ENCODE measurements at regions not wholly inside any gene's neighbourhood (a gene's known extent, or its start where the extent isn't known, plus 50 kb on each side); places are given as distances from the start of the nearest gene placed in this dataset.

DNA sequence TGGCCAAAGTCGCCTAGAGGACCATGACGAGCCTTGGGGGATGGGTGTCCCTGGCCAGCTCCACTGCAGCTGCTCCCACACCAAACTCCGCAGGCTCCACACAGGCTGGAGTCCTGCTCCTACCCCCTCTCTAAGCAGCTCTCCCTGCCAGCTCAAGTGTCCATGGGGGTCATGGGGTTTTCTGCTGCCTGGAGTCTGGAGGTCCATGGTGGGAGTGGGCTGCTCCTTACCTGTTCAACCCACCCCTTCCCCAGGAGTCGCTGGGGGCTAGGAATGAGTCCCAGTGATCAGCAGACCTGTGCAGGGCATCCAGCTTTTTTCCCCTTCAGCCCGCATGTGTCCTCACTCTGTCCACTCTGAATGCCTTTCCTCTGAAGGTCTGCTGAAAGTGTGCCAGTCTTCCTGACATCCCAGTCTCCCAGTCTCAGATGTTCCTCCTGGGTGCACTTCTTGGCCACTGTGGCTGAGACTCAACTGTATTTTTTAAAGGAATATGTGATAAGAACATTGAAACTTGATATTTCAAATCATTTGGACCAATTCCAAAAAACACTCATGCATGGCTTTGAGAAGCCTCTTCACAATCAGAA lies 261.3 kb upstream of the ANKH start:
- no peak for DNase-seq (ENCODE audit: low read depth)
- no peak overlapping the region for H3K4me3 ChIP-seq (ENCODE audit: low read depth, low read length)
- in situ Hi-C loops (cut with HindIII; ENCODE audit: low sequenced_read_pairs), result no loop called here
- TF ChIP-seq, protein P1, sequence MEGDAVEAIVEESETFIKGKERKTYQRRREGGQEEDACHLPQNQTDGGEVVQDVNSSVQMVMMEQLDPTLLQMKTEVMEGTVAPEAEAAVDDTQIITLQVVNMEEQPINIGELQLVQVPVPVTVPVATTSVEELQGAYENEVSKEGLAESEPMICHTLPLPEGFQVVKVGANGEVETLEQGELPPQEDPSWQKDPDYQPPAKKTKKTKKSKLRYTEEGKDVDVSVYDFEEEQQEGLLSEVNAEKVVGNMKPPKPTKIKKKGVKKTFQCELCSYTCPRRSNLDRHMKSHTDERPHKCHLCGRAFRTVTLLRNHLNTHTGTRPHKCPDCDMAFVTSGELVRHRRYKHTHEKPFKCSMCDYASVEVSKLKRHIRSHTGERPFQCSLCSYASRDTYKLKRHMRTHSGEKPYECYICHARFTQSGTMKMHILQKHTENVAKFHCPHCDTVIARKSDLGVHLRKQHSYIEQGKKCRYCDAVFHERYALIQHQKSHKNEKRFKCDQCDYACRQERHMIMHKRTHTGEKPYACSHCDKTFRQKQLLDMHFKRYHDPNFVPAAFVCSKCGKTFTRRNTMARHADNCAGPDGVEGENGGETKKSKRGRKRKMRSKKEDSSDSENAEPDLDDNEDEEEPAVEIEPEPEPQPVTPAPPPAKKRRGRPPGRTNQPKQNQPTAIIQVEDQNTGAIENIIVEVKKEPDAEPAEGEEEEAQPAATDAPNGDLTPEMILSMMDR (IDR thresholded peaks at IDR 0.05; ENCODE audit: low read depth, low read length, missing control alignments), result no peak

DNA sequence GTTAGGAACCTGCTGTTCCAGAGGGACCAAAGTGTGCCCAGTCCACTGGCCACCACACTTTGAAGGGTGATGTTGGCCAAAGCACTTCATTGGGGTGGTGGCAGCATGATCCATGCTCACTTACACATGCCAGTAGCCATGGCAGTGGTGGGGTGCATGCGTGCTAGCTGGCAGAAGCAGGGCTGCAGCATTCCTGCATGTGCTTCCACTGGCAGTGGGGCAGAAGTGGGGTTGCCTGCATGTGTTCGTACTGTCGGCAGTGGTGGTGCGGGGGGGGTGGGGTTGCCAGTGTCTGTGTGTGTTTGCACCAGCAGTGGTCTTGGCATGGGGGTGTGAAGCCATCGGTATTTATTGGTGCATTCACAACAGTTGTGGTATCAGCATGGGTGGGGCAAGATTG lies 260.3 kb upstream of the ANKH start:
- DNase-seq (ENCODE audit: low read depth), result no peak
- in situ Hi-C loops (cut with HindIII; ENCODE audit: low sequenced_read_pairs), result no loop called here
- no peak overlapping the region for H3K4me3 ChIP-seq (ENCODE audit: low read depth, low read length)
- TF ChIP-seq, protein P1 (IDR thresholded peaks at IDR 0.05; ENCODE audit: low read depth, low read length, missing control alignments), result no peak

DNA sequence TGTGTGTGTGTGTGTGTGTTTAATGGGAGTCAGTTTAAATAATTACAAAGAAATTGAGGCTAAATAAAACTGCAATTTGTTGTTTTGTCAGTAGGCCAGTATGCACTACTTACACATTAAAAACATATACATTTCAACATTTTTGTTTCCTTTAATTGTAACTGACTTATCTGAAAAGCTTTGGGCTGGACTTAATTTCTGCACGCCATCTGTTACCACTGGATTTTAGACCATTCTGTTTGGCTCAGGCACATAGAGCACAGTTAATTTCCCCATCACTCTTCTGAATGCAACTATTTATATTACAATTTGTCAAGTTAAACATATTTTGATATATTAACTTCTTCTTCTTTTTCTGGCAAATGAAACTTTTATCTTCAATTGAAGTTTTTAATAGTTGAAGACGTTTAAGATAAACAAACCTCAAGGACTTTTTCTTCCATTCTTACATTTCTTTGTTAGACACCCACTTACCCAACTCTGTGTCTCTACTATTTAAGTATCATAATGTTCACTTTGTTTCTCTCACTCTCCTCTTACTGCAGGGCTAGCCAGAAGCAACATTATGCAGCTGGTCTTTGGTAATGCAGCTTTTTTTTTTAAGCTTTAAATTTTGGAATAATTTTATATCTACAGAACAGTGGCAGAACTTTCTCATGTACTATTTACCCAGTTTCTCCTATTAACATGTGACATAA lies 253.4 kb upstream of the ANKH start:
- in situ Hi-C loops (cut with HindIII; ENCODE audit: low sequenced_read_pairs), result no loop called here
- no peak overlapping the region for H3K4me3 ChIP-seq (ENCODE audit: low read depth, low read length)
- DNase-seq (ENCODE audit: low read depth), result no peak
- TF ChIP-seq, protein P1 (IDR thresholded peaks at IDR 0.05; ENCODE audit: low read depth, low read length, missing control alignments), result no peak

DNA sequence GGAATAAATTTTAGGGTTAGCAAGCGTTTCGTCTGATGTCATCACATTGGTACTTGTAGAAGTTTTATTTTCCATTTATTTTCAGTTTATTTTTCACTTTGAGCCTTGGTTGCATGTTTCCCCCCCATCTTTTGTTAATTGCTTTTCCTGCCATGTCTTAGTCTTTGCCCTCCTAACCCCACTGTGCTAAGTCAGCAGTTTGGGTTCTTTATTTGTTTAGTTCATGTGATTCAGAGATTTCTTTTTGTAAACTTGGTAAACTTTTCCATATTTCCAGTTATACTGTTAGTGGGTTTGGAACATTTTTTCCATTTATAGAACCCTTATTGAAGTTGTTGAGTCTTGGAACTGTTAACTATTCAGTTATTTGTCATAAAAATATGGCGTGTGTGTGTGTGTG lies 252.9 kb upstream of the ANKH start:
- DNase-seq (ENCODE audit: low read depth), result no peak
- in situ Hi-C loops (cut with HindIII; ENCODE audit: low sequenced_read_pairs), result no loop called here
- TF ChIP-seq, protein P1 (IDR thresholded peaks at IDR 0.05; ENCODE audit: low read depth, low read length, missing control alignments), result no peak
- H3K4me3 ChIP-seq (ENCODE audit: low read depth, low read length), result no peak overlapping the region

DNA sequence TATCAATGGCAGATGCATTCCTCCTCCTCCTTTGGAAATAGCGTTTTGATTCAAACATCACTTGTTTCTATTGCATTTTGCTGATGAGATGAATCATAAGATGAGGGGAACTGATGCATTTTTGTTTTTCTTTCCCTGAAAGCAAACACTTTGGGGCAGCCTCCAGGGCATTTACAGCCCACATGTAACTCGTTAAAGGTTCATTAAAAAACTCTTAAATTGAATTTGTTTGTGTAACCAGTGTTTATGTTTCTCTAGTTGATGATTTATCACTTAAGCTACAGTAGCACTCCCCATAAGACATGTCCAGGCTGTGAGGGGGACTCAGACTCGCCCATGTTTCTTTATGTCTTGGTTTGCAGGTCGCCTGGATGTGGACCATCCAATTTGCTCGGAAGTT lies 246.1 kb upstream of the ANKH start:
- in situ Hi-C loops (cut with HindIII; ENCODE audit: low sequenced_read_pairs), result no loop called here
- no peak overlapping the region for H3K4me3 ChIP-seq (ENCODE audit: low read depth, low read length)
- DNase-seq (ENCODE audit: low read depth), result no peak
- TF ChIP-seq, protein P1 (IDR thresholded peaks at IDR 0.05; ENCODE audit: low read depth, low read length, missing control alignments), result no peak

DNA sequence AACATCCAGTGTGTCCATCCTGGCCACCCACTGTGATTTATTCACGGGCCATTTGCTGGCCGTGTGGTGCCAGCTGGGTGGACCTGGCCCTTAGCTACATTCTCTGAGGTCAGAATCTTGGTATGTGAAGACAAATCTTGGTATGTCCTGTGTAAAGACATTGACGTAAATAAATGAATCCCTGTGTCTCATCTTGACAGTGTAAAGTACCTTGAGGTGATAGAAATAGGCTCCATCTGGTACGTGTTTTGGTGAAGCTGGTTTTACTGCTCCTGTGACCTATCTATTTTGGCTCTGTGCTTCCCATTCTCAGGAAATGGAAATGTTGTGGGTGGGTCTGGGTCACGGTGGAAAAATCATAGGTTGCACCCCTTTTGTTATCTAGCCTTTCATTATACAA lies 245.4 kb upstream of the ANKH start:
- DNase-seq (ENCODE audit: low read depth), result peak; percentile 5
- in situ Hi-C loops (cut with HindIII; ENCODE audit: low sequenced_read_pairs), result no loop called here
- no peak overlapping the region for H3K4me3 ChIP-seq (ENCODE audit: low read depth, low read length)
- TF ChIP-seq, protein P1 (IDR thresholded peaks at IDR 0.05; ENCODE audit: low read depth, low read length, missing control alignments), result no peak
